Hepatocyte (in vitro differentiated cells): ENCODE measurements at regions not wholly inside any gene's neighbourhood (a gene's known extent, or its start where the extent isn't known, plus 50 kb on each side); places are given as distances from the start of the nearest gene placed in this dataset.

ENCODE experiments used
- DNase-seq: peaks from one replicate; pipeline ENCODE4 v3.0.0-alpha.2; 2016; ENCODE audit warnings: low spot score
- H2AFZ ChIP-seq: fragments of 200-600 bp; sonication (generic); 2 replicates; pipeline ENCODE4 v1.6.0; 2016; ENCODE audit warnings: antibody characterized with exemption, mild to moderate bottlenecking
- H3K27ac ChIP-seq: fragments of 200-600 bp; sonication (generic); 2 replicates; pipeline ENCODE4 v1.5.1; 2016; ENCODE audit warnings: mild to moderate bottlenecking
- H3K27me3 ChIP-seq: fragments of 200-600 bp; sonication (generic); 2 replicates; pipeline ENCODE4 v1.6.1; 2016
- H3K36me3 ChIP-seq: fragments of 200-600 bp; sonication (generic); replicated peaks from 2 replicates; pipeline ENCODE4 v1.5.1; 2016; ENCODE audit warnings: low read depth; ENCODE audit not compliant: insufficient read depth
- H3K4me1 ChIP-seq: fragments of 200-600 bp; sonication (generic); 2 replicates; pipeline ENCODE4 v1.5.1; 2016; ENCODE audit warnings: mild to moderate bottlenecking, moderate library complexity; ENCODE audit not compliant: insufficient read depth
- H3K4me2 ChIP-seq: fragments of 200-600 bp; sonication (generic); 2 replicates; pipeline ENCODE4 v1.6.0; 2016
- H3K4me3 ChIP-seq: fragments of 200-600 bp; sonication (generic); 2 replicates; pipeline ENCODE4 v1.5.1; 2016; ENCODE audit warnings: mild to moderate bottlenecking
- H3K79me2 ChIP-seq: fragments of 200-600 bp; sonication (generic); 2 replicates; pipeline ENCODE4 v1.6.0; 2017; ENCODE audit warnings: mild to moderate bottlenecking
- H3K9me2 ChIP-seq: fragments of 200-600 bp; sonication (generic); replicated peaks from 2 replicates; pipeline ENCODE4 v1.6.0; 2017; ENCODE audit warnings: mild to moderate bottlenecking; ENCODE audit not compliant: insufficient read depth
- H3K9me3 ChIP-seq: fragments of 200-600 bp; sonication (generic); 2 replicates; pipeline ENCODE4 v1.5.1; 2016; ENCODE audit warnings: low read depth, mild to moderate bottlenecking
- H4K20me1 ChIP-seq: fragments of 200-600 bp; sonication (generic); 2 replicates; pipeline ENCODE4 v1.6.0; 2016; ENCODE audit warnings: mild to moderate bottlenecking; ENCODE audit not compliant: insufficient read depth, poor library complexity, severe bottlenecking
- CTCF ChIP-seq: fragments of 200-600 bp; sonication (generic); IDR thresholded peaks from 2 replicates; pipeline ENCODE4 v1.5.1; 2016; ENCODE audit warnings: antibody characterized with exemption, mild to moderate bottlenecking; ENCODE audit not compliant: poor library complexity
- EZH2 ChIP-seq: fragments of 200-600 bp; sonication (generic); IDR thresholded peaks from 2 replicates; pipeline ENCODE4 v1.6.1; 2016; ENCODE audit warnings: antibody characterized with exemption, mild to moderate bottlenecking, borderline replicate concordance
- EZH2phosphoT487 ChIP-seq: fragments of 200-600 bp; sonication (generic); IDR thresholded peaks from one replicate; pipeline ENCODE4 v1.6.1; 2018; ENCODE audit warnings: antibody characterized with exemption, mild to moderate bottlenecking, low read depth, moderate library complexity; ENCODE audit not compliant: unreplicated experiment, severe bottlenecking
- WGBS: methylation state at CpG from one replicate; pipeline ENCODE4 v1.1.6; 2016; ENCODE audit warnings: low lambda C conversion rate; ENCODE audit errors: missing lambda C conversion rate; 5-methylcytosine and 5-hydroxymethylcytosine counted together

- peak overlapping the region; percentile 68 for H3K27ac ChIP-seq
- no peaks in the 10 kb centered on the region for H3K9me3 ChIP-seq
- no peaks in the 10 kb centered on the region for H4K20me1 ChIP-seq
- WGBS: 64% methylated on average over 5 of the region's 5 CpGs
- H3K4me1 ChIP-seq: peaks cover 29% of the 10 kb centered on the region
- no peak overlapping the region for H3K4me2 ChIP-seq
- no peak for TF ChIP-seq EZH2phosphoT487
- no peak for TF ChIP-seq CTCF
- no peak for TF ChIP-seq EZH2
- no peaks in the 10 kb centered on the region for H3K79me2 ChIP-seq
- H3K4me3 ChIP-seq: no peak overlapping the region
- no peak for DNase-seq
- no peaks in the 10 kb centered on the region for H3K36me3 ChIP-seq
- H3K27me3 ChIP-seq: no peaks in the 10 kb centered on the region
- H3K9me2 ChIP-seq: no peaks in the 10 kb centered on the region
- no peak overlapping the region for H2AFZ ChIP-seq
Measured at GRCh38 chr15:39454189-39454986, 126.5 kb upstream of the THBS1 start.

DNA sequence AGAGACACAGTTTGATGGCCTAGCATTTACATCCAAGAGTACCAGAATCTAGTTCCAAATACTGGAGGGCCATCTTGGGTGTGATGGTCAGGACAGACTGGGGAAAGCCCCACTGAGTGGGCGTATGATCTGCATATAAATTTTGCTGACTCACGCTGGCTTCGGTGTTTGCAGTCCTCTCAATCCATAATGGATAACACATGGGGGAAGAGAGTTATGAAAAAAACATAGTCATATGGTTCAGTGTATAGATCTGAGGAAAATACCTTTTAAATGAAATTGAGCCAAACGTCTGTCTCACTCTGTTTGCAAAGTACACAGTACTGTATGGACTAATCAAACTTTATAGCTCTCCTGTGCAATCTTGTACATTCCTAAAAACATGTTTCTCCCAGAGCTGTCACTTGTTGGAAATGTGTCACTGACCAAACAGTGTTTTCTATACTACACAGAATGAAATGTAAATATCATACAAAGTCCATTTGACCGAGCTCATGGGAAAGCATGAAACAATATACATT is 125.3 kb upstream of the THBS1 start:
- H3K9me3 ChIP-seq: no peaks in the 10 kb centered on the region
- H3K4me3 ChIP-seq: no peak overlapping the region
- H3K36me3 ChIP-seq: no peaks in the 10 kb centered on the region
- H3K27me3 ChIP-seq: no peaks in the 10 kb centered on the region
- peak; percentile 65 for DNase-seq
- H3K9me2 ChIP-seq: no peaks in the 10 kb centered on the region
- 35% methylated on average over 5 of the region's 5 CpGs for WGBS
- TF ChIP-seq EZH2: no peak
- TF ChIP-seq CTCF: no peak
- no peak for TF ChIP-seq EZH2phosphoT487
- no peaks in the 10 kb centered on the region for H3K79me2 ChIP-seq
- H3K27ac ChIP-seq: peak overlapping the region; percentile 68
- H3K4me1 ChIP-seq: peaks cover 28% of the 10 kb centered on the region
- H4K20me1 ChIP-seq: no peaks in the 10 kb centered on the region
- H3K4me2 ChIP-seq: peak overlapping the region; percentile 25
- no peak overlapping the region for H2AFZ ChIP-seq

DNA sequence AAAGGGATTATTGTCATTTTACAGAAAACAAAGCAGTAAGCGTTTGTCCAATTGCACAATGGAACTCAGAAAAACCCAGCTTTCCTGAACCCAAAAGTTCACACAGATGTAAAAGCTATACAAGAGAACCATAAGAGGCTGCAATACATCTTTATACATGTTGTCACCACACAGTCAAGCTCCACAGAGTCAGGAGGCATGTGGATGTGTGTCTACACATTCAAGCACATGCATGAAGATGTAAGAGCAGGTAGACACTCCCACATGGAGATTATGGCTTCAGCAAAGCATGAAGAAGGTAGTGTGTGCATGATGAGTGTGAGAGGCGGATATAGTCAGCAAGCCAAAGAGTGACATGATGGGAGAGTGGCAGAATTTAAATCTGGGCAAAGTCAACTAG is 124.7 kb upstream of the THBS1 start:
- peak overlapping the region; percentile 25 for H3K4me2 ChIP-seq
- no peaks in the 10 kb centered on the region for H3K27me3 ChIP-seq
- 71% methylated on average over 2 of the region's 2 CpGs for WGBS
- DNase-seq: no peak
- TF ChIP-seq CTCF (no peak), EZH2 (no peak), EZH2phosphoT487 (no peak)
- H3K36me3 ChIP-seq: no peaks in the 10 kb centered on the region
- no peak overlapping the region for H2AFZ ChIP-seq
- no peaks in the 10 kb centered on the region for H3K79me2 ChIP-seq
- peak overlapping the region; percentile 68 for H3K27ac ChIP-seq
- no peaks in the 10 kb centered on the region for H4K20me1 ChIP-seq
- H3K4me3 ChIP-seq: no peak overlapping the region
- H3K4me1 ChIP-seq: peaks cover 21% of the 10 kb centered on the region
- H3K9me2 ChIP-seq: no peaks in the 10 kb centered on the region
- no peaks in the 10 kb centered on the region for H3K9me3 ChIP-seq
